SK-N-SH treated with all-trans-retinoic acid at 6 μM for 48 hours (cell line): ENCODE measurements at regions not wholly inside any gene's neighbourhood (a gene's known extent, or its start where the extent isn't known, plus 50 kb on each side); places are given as distances from the start of the nearest gene placed in this dataset.

Source experiments
- ATAC-seq: fragments of 200-7000 bp; cut with Tn5 transposase; 3 replicates; pipeline ENCODE4 v1.9.1; 2020; ENCODE audit warnings: mild to moderate bottlenecking, moderate library complexity
- ARNTL ChIP-seq: fragments of 450-650 bp; formaldehyde crosslinking; IDR thresholded peaks from 2 replicates; pipeline ENCODE4 v1.5.0; 2020; ENCODE audit warnings: low read depth, mild to moderate bottlenecking, moderate library complexity, borderline replicate concordance
- BACH2 ChIP-seq: fragments of 250-450 bp; sonication (Bioruptor Pico); IDR thresholded peaks from 2 replicates; pipeline ENCODE4 v1.9.0; 2021; ENCODE audit warnings: mild to moderate bottlenecking, borderline replicate concordance
- CSDC2 ChIP-seq: fragments of 250-450 bp; sonication (Bioruptor Pico); IDR thresholded peaks from 2 replicates; pipeline ENCODE4 v1.5.0; 2020; ENCODE audit warnings: mild to moderate bottlenecking, moderate library complexity
- ESRRG ChIP-seq: fragments of 250-450 bp; sonication (Bioruptor Pico); IDR thresholded peaks from 2 replicates; pipeline ENCODE4 v1.6.1; 2021; ENCODE audit warnings: mild to moderate bottlenecking
- GLIS3 ChIP-seq: fragments of 250-450 bp; sonication (Bioruptor Pico); IDR thresholded peaks from 2 replicates; pipeline ENCODE4 v1.5.0; 2020; ENCODE audit warnings: mild to moderate bottlenecking, moderate library complexity
- ISL1 ChIP-seq: fragments of 250-450 bp; sonication (Bioruptor Pico); IDR thresholded peaks from 2 replicates; pipeline ENCODE4 v2.1.2; 2022; ENCODE audit warnings: mild to moderate bottlenecking, moderate library complexity
- OSR1 ChIP-seq: fragments of 250-450 bp; sonication (Bioruptor Pico); IDR thresholded peaks from 2 replicates; pipeline ENCODE4 v1.8.0; 2022; ENCODE audit warnings: moderate library complexity, mild to moderate bottlenecking, inconsistent platforms
- PPARA ChIP-seq: fragments of 250-450 bp; sonication (Bioruptor Pico); IDR thresholded peaks from 2 replicates; pipeline ENCODE4 v1.5.0; 2020; ENCODE audit warnings: mild to moderate bottlenecking, borderline replicate concordance
- RARB ChIP-seq: fragments of 250-450 bp; sonication (Bioruptor Pico); IDR thresholded peaks from 2 replicates; pipeline ENCODE4 v1.8.0; 2021; ENCODE audit warnings: mild to moderate bottlenecking, moderate library complexity
- SNAI2 ChIP-seq: fragments of 250-450 bp; sonication (Bioruptor Pico); IDR thresholded peaks from 2 replicates; pipeline ENCODE4 v1.5.0; 2020; ENCODE audit warnings: mild to moderate bottlenecking, moderate library complexity
- TCF4 ChIP-seq: fragments of 250-450 bp; sonication (Bioruptor Pico); IDR thresholded peaks from 2 replicates; pipeline ENCODE4 v1.8.0; 2021; ENCODE audit warnings: mild to moderate bottlenecking, moderate library complexity, borderline replicate concordance
- TOX ChIP-seq: fragments of 250-450 bp; sonication (Bioruptor Pico); IDR thresholded peaks from 2 replicates; pipeline ENCODE4 v1.8.0; 2021; ENCODE audit warnings: mild to moderate bottlenecking, moderate library complexity, borderline replicate concordance
- ZC3H10 ChIP-seq: fragments of 250-450 bp; sonication (Bioruptor Pico); IDR thresholded peaks from 2 replicates; pipeline ENCODE4 v1.5.1; 2021; ENCODE audit warnings: mild to moderate bottlenecking, moderate library complexity
- ZFP3 ChIP-seq: fragments of 250-450 bp; sonication (Bioruptor Pico); IDR thresholded peaks from 2 replicates; pipeline ENCODE4 v1.5.0; 2020; ENCODE audit warnings: mild to moderate bottlenecking, moderate library complexity
- ZFP30 ChIP-seq: fragments of 450-650 bp; formaldehyde crosslinking; IDR thresholded peaks from 2 replicates; pipeline ENCODE4 v1.5.0; 2022; ENCODE audit warnings: mild to moderate bottlenecking, moderate library complexity
- ZNF565 ChIP-seq: fragments of 450-650 bp; formaldehyde crosslinking; conservative IDR thresholded peaks from 2 replicates; pipeline ENCODE4 v1.5.0; 2020; ENCODE audit warnings: low read depth, mild to moderate bottlenecking, moderate library complexity
- ZNF70 ChIP-seq: fragments of 450-650 bp; formaldehyde crosslinking; IDR thresholded peaks from 2 replicates; pipeline ENCODE4 v1.5.0; 2020; ENCODE audit warnings: mild to moderate bottlenecking, moderate library complexity
- ZNF8 ChIP-seq: fragments of 450-650 bp; formaldehyde crosslinking; IDR thresholded peaks from 2 replicates; pipeline ENCODE4 v1.5.0; 2020; ENCODE audit warnings: mild to moderate bottlenecking, moderate library complexity
- TF ChIP-seq, protein P1 (sequence below): fragments of 250-450 bp; sonication (Bioruptor Pico); IDR thresholded peaks from 2 replicates; pipeline ENCODE4 v1.8.0; 2021; ENCODE audit warnings: low read depth, mild to moderate bottlenecking, moderate library complexity, borderline replicate concordance
- TF ChIP-seq, protein P2 (sequence below): fragments of 250-450 bp; sonication (Bioruptor Pico); IDR thresholded peaks from 2 replicates; pipeline ENCODE4 v1.8.0; 2020; ENCODE audit warnings: mild to moderate bottlenecking, moderate library complexity, borderline replicate concordance
- TF ChIP-seq, protein P3 (sequence below): fragments of 250-450 bp; sonication (Bioruptor Pico); IDR thresholded peaks from 2 replicates; pipeline ENCODE4 v1.5.1; 2020; ENCODE audit warnings: low read depth, mild to moderate bottlenecking, moderate library complexity
- TF ChIP-seq, protein P4 (sequence below): fragments of 250-450 bp; sonication (Bioruptor Pico); IDR thresholded peaks from 2 replicates; pipeline ENCODE4 v1.5.0; 2020; ENCODE audit warnings: mild to moderate bottlenecking, moderate library complexity

DNA sequence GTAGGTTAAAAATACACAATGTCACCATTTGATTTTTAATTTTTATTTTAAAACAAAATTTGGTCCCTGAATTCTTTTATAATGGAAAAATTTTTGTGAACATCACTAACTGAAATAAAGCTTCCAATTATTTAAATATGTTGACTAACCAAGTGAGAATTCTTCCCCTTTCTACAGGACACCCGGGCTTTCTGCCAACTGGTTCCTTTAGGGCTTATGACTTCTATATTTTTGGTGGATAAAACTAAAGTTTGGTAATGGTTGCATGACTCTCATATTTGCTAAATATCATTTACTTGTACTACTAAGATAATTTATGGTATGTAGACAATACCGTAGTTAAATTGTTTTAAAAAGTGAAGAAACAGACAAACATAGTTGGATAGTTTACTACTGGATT, 291.0 kb upstream of the DOK6 start:
- no peak for ATAC-seq
- TF ChIP-seq ISL1 (CRISPR knock-in tag) (no peak), ZNF565 (CRISPR knock-in tag) (no peak), RARB (no peak), OSR1 (CRISPR knock-in tag) (no peak), ESRRG (CRISPR knock-in tag) (no peak), GLIS3 (no peak), ZC3H10 (CRISPR knock-in tag) (no peak), TOX (no peak), TCF4 (no peak), BACH2 (CRISPR knock-in tag) (no peak)
- TF ChIP-seq, protein P1, sequence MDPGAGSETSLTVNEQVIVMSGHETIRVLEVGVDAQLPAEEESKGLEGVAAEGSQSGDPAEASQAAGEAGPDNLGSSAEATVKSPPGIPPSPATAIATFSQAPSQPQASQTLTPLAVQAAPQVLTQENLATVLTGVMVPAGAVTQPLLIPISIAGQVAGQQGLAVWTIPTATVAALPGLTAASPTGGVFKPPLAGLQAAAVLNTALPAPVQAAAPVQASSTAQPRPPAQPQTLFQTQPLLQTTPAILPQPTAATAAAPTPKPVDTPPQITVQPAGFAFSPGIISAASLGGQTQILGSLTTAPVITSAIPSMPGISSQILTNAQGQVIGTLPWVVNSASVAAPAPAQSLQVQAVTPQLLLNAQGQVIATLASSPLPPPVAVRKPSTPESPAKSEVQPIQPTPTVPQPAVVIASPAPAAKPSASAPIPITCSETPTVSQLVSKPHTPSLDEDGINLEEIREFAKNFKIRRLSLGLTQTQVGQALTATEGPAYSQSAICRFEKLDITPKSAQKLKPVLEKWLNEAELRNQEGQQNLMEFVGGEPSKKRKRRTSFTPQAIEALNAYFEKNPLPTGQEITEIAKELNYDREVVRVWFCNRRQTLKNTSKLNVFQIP (CRISPR knock-in tag) = no peak
- TF ChIP-seq, protein P2, sequence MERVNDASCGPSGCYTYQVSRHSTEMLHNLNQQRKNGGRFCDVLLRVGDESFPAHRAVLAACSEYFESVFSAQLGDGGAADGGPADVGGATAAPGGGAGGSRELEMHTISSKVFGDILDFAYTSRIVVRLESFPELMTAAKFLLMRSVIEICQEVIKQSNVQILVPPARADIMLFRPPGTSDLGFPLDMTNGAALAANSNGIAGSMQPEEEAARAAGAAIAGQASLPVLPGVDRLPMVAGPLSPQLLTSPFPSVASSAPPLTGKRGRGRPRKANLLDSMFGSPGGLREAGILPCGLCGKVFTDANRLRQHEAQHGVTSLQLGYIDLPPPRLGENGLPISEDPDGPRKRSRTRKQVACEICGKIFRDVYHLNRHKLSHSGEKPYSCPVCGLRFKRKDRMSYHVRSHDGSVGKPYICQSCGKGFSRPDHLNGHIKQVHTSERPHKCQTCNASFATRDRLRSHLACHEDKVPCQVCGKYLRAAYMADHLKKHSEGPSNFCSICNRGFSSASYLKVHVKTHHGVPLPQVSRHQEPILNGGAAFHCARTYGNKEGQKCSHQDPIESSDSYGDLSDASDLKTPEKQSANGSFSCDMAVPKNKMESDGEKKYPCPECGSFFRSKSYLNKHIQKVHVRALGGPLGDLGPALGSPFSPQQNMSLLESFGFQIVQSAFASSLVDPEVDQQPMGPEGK (CRISPR knock-in tag) = no peak

DNA sequence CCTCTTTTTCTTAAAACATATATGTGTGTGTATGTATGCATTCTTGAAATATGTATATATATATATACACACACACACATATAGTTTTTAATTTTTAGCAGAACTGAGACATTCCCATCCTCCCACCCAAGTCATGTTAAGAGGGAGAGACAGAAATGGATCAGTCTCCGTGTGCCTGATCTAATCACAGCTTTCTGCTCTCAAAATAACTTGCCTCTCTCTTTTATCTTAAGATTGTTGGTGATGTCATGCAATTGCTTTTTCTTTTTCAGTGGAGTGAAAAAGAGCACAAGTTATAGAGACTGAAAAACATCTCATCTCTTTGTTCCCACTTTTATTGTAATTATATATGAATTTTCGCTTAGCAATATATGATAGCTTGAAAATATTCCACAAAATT, 279.9 kb upstream of the DOK6 start:
- TF ChIP-seq ARNTL (CRISPR knock-in tag) (no peak), SNAI2 (no peak), ZFP3 (CRISPR knock-in tag) (no peak), TCF4 (no peak), BACH2 (CRISPR knock-in tag) (no peak), TOX (no peak), ZFP30 (no peak), ZNF70 (CRISPR knock-in tag) (no peak), GLIS3 (no peak), ZNF8 (CRISPR knock-in tag) (no peak), PPARA (CRISPR knock-in tag) (no peak), CSDC2 (CRISPR knock-in tag) (no peak)
- TF ChIP-seq, protein P3, sequence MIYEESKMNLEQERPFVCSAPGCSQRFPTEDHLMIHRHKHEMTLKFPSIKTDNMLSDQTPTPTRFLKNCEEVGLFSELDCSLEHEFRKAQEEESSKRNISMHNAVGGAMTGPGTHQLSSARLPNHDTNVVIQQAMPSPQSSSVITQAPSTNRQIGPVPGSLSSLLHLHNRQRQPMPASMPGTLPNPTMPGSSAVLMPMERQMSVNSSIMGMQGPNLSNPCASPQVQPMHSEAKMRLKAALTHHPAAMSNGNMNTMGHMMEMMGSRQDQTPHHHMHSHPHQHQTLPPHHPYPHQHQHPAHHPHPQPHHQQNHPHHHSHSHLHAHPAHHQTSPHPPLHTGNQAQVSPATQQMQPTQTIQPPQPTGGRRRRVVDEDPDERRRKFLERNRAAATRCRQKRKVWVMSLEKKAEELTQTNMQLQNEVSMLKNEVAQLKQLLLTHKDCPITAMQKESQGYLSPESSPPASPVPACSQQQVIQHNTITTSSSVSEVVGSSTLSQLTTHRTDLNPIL = no peak
- ATAC-seq = no peak

DNA sequence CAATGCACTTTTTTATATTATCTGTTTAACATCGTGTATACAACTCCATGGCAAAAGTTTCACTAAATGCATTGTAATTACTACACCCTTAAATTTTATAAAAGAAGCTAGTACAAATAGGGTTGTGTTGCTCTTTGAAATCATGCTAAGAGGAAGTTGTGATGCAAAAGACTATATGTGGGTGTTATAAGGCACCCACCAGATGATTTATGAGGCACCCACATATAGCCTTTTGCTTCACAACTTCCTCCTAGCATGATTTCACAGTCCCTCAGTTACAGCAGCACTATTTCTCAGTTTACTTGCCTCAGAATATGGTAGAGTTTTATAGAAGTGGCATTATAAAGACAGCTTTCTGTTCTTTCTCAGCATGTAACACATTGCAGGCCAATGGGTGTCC, 277.3 kb upstream of the DOK6 start:
- no peak for ATAC-seq
- TF ChIP-seq GLIS3 (no peak), ZC3H10 (CRISPR knock-in tag) (no peak), ZNF565 (CRISPR knock-in tag) (no peak), RARB (no peak), CSDC2 (CRISPR knock-in tag) (no peak), SNAI2 (no peak), ZFP3 (CRISPR knock-in tag) (no peak), BACH2 (CRISPR knock-in tag) (no peak), ARNTL (CRISPR knock-in tag) (no peak)
- TF ChIP-seq, protein P4, sequence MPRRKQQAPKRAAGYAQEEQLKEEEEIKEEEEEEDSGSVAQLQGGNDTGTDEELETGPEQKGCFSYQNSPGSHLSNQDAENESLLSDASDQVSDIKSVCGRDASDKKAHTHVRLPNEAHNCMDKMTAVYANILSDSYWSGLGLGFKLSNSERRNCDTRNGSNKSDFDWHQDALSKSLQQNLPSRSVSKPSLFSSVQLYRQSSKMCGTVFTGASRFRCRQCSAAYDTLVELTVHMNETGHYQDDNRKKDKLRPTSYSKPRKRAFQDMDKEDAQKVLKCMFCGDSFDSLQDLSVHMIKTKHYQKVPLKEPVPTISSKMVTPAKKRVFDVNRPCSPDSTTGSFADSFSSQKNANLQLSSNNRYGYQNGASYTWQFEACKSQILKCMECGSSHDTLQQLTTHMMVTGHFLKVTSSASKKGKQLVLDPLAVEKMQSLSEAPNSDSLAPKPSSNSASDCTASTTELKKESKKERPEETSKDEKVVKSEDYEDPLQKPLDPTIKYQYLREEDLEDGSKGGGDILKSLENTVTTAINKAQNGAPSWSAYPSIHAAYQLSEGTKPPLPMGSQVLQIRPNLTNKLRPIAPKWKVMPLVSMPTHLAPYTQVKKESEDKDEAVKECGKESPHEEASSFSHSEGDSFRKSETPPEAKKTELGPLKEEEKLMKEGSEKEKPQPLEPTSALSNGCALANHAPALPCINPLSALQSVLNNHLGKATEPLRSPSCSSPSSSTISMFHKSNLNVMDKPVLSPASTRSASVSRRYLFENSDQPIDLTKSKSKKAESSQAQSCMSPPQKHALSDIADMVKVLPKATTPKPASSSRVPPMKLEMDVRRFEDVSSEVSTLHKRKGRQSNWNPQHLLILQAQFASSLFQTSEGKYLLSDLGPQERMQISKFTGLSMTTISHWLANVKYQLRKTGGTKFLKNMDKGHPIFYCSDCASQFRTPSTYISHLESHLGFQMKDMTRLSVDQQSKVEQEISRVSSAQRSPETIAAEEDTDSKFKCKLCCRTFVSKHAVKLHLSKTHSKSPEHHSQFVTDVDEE (CRISPR knock-in tag) = no peak
- TF ChIP-seq, protein P3 = no peak
